Heart left ventricle (tissue), 16 donors: ENCODE measurements at regions not wholly inside any gene's neighbourhood (a gene's known extent, or its start where the extent isn't known, plus 50 kb on each side); places are given as distances from the start of the nearest gene placed in this dataset.

Source experiments
- ATAC-seq, 4 donors: fragments of 200-7000 bp; cut with Tn5 transposase; one replicate each; pipeline ENCODE4 v1.9.1; 2020 to 2022; ENCODE audit warnings: moderate library complexity in 4 of 4, mild to moderate bottlenecking in 3 of 4, moderate number of reproducible peaks in 1 of 4
- DNase-seq, 5 donors: peaks; one replicate each; pipeline ENCODE4 v3.0.0-alpha.2; 2020
- H3K27ac ChIP-seq, 12 donors: fragments of 200-600 bp; sonication (generic) in 4 of 12; one replicate each; pipeline versions ENCODE4 v1.5.0 to v1.8.0; 2016 to 2022; ENCODE audit warnings: mild to moderate bottlenecking in 2 of 12
- H3K27me3 ChIP-seq, 9 donors: fragments of 200-600 bp; sonication (generic) in 2 of 9; one replicate each; pipeline versions ENCODE4 v1.5.1 to v1.8.0; 2016 to 2022; ENCODE audit warnings: mild to moderate bottlenecking in 3 of 9
- H3K36me3 ChIP-seq, 9 donors: fragments of 200-600 bp; sonication (generic) in 2 of 9; one replicate each; pipeline versions ENCODE4 v1.5.0 to v1.8.0; 2018 to 2022; ENCODE audit warnings: mild to moderate bottlenecking in 2 of 9
- H3K4me1 ChIP-seq, 12 donors: fragments of 200-600 bp; sonication (generic) in 4 of 12; one replicate each; pipeline versions ENCODE4 v1.5.0 to v1.8.0; 2016 to 2022; ENCODE audit warnings: mild to moderate bottlenecking in 3 of 12
- H3K4me3 ChIP-seq, 12 donors: fragments of 200-600 bp; sonication (generic) in 4 of 12; one replicate each; pipeline versions ENCODE4 v1.5.0 to v1.8.0; 2017 to 2022; ENCODE audit warnings: mild to moderate bottlenecking in 9 of 12, moderate library complexity in 4 of 12
- H3K9me3 ChIP-seq, 12 donors: fragments of 200-600 bp; sonication (generic) in 4 of 12; one replicate each; pipeline versions ENCODE4 v1.5.0 to v1.8.0; 2016 to 2022; ENCODE audit warnings: mild to moderate bottlenecking in 1 of 12
- CTCF ChIP-seq, 12 donors: fragments of 200-600 bp; sonication (generic) in 4 of 12; IDR thresholded peaks; one replicate each; pipeline versions ENCODE4 v1.5.0 to v1.8.0; 2018 to 2022; ENCODE audit warnings: antibody characterized with exemption in 12 of 12, mild to moderate bottlenecking in 5 of 12
- POLR2A ChIP-seq, 2 donors: fragments of 450-650 bp; IDR thresholded peaks; one replicate each; pipeline ENCODE4 v1.6.1; 2017; ENCODE audit warnings: antibody characterized with exemption in 2 of 2, mild to moderate bottlenecking in 2 of 2, moderate library complexity in 2 of 2
- WGBS, 4 donors: extraction: QIAGEN DNeasy Blood & Tissue Kit in 2 of 4; methylation state at CpG; one replicate each; pipeline versions ENCODE4 v1.1.5 to v1.1.7; 2013 to 2018; 5-methylcytosine and 5-hydroxymethylcytosine counted together
- intact Hi-C, 10 donors: fragments of 100-400 bp; cut with DNase I; formaldehyde crosslinking; loops; one replicate each; pipeline versions ENCODE4 v1.11.1 to v1.14.2; 2022
- donor health status: ischemic (EF 13 %, LVEDD 7.1; RV severe dilation, severe dysfunction).
- donor health status: healthy with polysubstance abuse.
- donor health status: DM: no; HTN: yes; CAD: no.
- donor health status: DM: no; HTN: no; CAD: no.
- donor health status: ischemic (EF 25% LVEDD 6.9; RV normal size, moderate dysfunction).
- donor health status: ischemic (EF 25% LVEDD 5.7; RV mildly dilated, moderate dysfunction).
- donor health status: healthy.
- donor health status: DM: yes; HTN: yes; CAD: no.
- donor health status: ischemic (EF 35%, LVEDD 5.7; RV mildly dilated, moderate dysfunction).
- donor health status: nonischemic (EF 11% LVEDD 7.7; RV severe dilation, severe dysfunction).
- donor health status: DM: yes; HTN: yes; CAD: no.
- donor health status: PGD.
- donor health status: ischemic (EF 29% LVEDD 5.4; RV normal size, mild dysfunction).
- donor health status: nonischemic (EF 23%, LVEDD 6.1; RV moderate dilation, normal function).

- no peak for DNase-seq
- H3K4me3 ChIP-seq: no peak overlapping the region
- no peaks in the 10 kb centered on the region for H3K36me3 ChIP-seq
- ATAC-seq: no peak
- TF ChIP-seq POLR2A (IDR thresholded peaks at IDR 0.05) (no peak), CTCF (IDR thresholded peaks at IDR 0.05) (no peak)
- intact Hi-C loops: no loop called here
- peaks cover 0 to under 1% (median 0%) of the 10 kb centered on the region in 12 donors for H3K9me3 ChIP-seq
- H3K27me3 ChIP-seq: no peaks in the 10 kb centered on the region
- H3K27ac ChIP-seq: no peak overlapping the region
- no peaks in the 10 kb centered on the region for H3K4me1 ChIP-seq
Observed at GRCh38 chr1:56213068-56213467, 366.3 kb downstream of the PLPP3 start.

- TF ChIP-seq CTCF (IDR thresholded peaks at IDR 0.05): no peak
- no peak for TF ChIP-seq POLR2A (IDR thresholded peaks at IDR 0.05)
Observed at GRCh38 chr1:56212143-56212542, 367.2 kb downstream of the PLPP3 start.

GRCh38 chr1:56206391-56206790 lies 373.0 kb downstream of the PLPP3 start:
- Histone ChIP-seq H3K4me3 (no peak overlapping the region), H3K27me3 (no peaks in the 10 kb centered on the region), H3K36me3 (no peaks in the 10 kb centered on the region), H3K9me3 (peaks cover 0 to 21% (median 15%) of the 10 kb centered on the region in 12 donors), H3K27ac (no peak overlapping the region), H3K4me1 (no peaks in the 10 kb centered on the region)
- ATAC-seq: no peak
- intact Hi-C loops: no loop called here
- 86 to 100% (median 90%) methylated on average over 1 to 2 of the region's 2 CpGs for WGBS, 4 donors
- no peak for TF ChIP-seq POLR2A (IDR thresholded peaks at IDR 0.05)
- no peak for TF ChIP-seq CTCF (IDR thresholded peaks at IDR 0.05)
- DNase-seq: no peak

More at GRCh38 chr1:56212143-56212542, 367.2 kb downstream of the PLPP3 start:
- DNase-seq: no peak
- H3K27me3 ChIP-seq: no peaks in the 10 kb centered on the region
- no peaks in the 10 kb centered on the region for H3K4me1 ChIP-seq
- WGBS, 4 donors: 95 to 98% (median 96%) methylated on average over 2 of the region's 2 CpGs
- no peak overlapping the region for H3K27ac ChIP-seq
- H3K9me3 ChIP-seq: peaks cover 0 to 9% (median 6%) of the 10 kb centered on the region in 12 donors
- no peak overlapping the region for H3K4me3 ChIP-seq
- no peak for ATAC-seq
- intact Hi-C loops: no loop called here
- H3K36me3 ChIP-seq: no peaks in the 10 kb centered on the region

GRCh38 chr1:56204206-56204605 lies 375.2 kb downstream of the PLPP3 start:
- Histone ChIP-seq H3K27me3 (no peaks in the 10 kb centered on the region), H3K4me1 (peaks cover 0 to 9% (median 0%) of the 10 kb centered on the region in 12 donors), H3K27ac (no peak overlapping the region), H3K36me3 (no peaks in the 10 kb centered on the region), H3K9me3 (peaks cover 0 to 21% (median 15%) of the 10 kb centered on the region in 12 donors), H3K4me3 (no peak overlapping the region)
- intact Hi-C loops: loop anchor here in 1 of 10 donors (5.0 kb wide), 1 partner anchor 83 kb away; no protein-coding TSS in a partner anchor
- WGBS, 4 donors: 84 to 99% (median 91%) methylated on average over 1 of the region's 1 CpG
- ATAC-seq (no peak), DNase-seq (no peak)
- no peak for TF ChIP-seq POLR2A (IDR thresholded peaks at IDR 0.05)
- no peak for TF ChIP-seq CTCF (IDR thresholded peaks at IDR 0.05)
